ENCODE measurements at regions not wholly inside any gene's neighbourhood (a gene's known extent, or its start where the extent isn't known, plus 50 kb on each side); places are given as distances from the start of the nearest gene placed in this dataset.

GRCh38 chr4:177051473-177052060 is 258.1 kb upstream of the NEIL3 start:
- peak; percentile 19 for DNase-seq (ENCODE audit: low spot score)

DNA sequence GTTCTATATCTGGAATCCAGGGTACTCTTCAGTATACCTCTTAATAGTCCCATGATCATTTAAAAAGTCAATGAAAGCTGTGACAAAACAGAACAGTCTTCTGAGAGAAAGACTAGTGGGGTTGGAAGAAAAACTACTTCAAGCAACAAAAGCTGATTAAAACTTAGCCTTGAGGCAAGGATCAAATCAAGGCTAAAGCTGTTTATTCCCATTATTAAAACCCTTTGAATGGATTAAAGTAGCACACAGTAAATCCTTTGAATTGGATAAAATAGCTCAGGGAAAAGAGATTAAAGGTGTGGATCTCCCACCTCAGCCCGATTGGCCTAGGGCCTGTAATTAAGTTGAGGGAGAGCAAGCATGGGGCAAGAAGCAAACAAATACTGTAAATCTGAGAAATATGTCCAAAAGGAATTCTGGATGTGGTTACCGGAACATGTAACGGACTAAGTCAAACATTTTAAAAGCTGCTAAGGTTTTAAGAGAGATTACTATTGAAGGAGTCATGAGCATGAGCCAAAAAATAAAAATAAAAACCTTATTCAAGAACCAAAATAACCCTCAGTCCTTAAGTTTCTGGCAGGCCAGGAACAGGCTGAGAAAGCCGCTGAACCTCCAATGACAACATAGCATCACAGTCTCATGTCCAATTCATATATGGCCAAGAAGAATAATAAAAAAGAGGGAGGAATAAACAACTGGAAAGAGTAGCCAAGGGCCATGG is 257.3 kb upstream of the NEIL3 start:
- no peak for DNase-seq (ENCODE audit: low spot score)

DNA sequence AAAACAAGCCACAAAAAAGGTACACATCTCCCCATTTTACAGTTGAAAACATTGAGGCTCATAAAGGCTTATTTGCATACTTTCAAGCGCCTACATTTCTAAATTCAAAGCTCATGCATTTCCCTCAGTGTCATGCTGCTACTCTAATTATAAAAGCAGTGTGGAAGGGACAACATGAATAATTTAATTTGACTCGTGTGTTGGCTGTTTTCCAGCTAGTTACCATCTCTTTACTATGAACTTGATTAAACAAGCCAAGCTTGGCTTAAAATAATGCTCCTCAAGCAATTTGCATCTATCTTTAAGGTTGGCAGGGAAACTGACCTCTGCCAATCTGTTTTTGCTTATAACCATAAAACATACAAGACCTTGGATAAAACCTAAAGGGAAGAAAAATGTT is 252.5 kb upstream of the NEIL3 start:
- DNase-seq (ENCODE audit: low spot score): no peak

- no peak for DNase-seq (ENCODE audit: low spot score)
These were observed 245.6 kb upstream of the NEIL3 start for GRCh38 chr4:177064116-177064515.

DNA sequence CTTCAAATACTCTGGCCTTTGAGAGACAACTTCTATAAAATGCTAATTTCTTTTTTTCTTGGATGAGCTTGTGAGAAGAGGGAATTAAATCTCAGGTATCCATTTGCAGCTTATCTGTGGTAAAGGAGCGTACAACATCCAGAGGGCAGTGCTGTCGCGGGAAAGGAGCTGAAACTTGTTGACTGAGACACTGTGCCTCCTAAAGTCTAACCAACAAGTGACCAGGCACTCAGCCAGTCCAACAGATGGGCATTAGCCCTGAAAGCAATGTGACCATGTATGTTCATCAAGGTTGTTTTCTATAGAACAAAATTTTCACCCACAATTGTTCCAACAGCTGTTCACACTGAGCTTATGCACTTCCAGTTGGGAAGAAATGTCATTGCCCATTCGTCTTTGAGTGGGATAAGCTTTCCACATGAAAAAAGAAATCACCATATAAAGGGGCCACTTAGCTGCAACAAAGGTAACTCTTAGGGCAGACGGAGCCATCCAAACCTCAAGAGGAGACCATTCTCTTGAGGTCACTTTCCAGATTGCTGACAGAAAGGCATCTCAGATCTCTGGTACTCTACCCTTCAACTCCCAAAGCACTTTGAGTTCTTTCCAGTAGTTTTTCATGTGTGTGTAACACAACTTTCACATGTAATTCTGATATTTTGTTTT is 244.8 kb upstream of the NEIL3 start:
- no peak for DNase-seq (ENCODE audit: low spot score)

DNA sequence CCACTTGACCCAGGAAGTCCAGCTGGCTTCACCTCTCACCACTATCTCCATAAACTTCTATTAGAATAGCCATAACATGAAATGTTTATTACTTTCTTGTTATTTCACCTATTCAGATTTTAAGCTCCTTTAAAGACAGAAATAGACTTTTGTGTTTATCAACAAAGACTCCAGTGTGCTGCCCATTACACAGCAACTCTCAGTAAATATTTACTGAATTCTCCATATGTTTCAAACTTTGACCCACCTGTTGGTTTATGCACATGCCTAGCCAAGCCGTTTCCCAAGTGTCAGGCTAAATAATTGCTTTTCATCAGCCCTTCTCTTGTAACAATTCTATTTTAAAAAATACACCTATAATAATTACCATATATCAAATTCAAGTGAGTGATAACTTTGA is 242.9 kb upstream of the NEIL3 start:
- DNase-seq (ENCODE audit: low spot score): no peak

- DNase-seq (ENCODE audit: low spot score): no peak
These were observed 239.1 kb upstream of the NEIL3 start for GRCh38 chr4:177070533-177071058.

DNA sequence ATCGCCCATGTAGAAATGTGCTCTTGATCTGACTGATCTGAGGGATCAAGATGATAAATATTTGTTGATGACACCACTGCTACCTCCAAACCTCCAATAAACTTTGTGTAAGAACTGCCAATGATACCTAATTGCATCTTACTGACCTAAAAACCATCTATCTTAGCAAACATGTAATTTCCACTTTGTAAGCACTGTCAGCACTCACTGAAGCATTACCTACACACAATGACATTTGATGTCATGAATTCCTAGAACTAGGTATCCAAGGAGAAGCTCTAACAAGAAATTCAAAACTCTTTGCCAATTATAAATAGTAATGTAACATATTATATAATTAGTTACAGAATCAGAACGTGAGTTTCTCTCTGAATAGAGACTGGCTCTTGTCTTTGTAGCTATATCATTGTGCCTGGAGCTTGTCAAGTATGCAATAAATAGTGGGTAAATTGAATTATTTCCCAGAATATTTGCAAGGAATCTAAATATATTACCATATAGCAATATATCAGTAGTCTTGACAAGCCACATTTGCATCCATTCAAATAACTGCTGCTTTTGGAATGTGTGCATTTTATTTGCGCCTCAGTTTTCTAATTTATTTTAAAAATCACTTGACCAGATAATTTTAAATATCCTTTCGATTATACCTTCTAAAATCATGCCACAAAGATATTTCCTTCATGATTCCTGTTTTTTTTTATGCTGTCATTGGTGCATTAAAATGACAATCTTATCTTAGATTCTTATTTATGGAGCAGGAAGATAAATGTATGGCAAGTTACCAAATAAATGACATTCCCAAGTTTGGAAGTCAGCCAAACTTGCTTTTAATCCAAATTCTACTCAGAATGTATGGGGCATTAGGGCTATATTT is 232.3 kb upstream of the NEIL3 start:
- no peak for DNase-seq (ENCODE audit: low spot score)

GRCh38 chr4:177079327-177079726 is 230.3 kb upstream of the NEIL3 start:
- DNase-seq (ENCODE audit: low spot score): no peak

GRCh38 chr4:177080388-177080787 is 229.3 kb upstream of the NEIL3 start:
- no peak for DNase-seq (ENCODE audit: low spot score)

GRCh38 chr4:177087060-177087459 is 222.6 kb upstream of the NEIL3 start:
- DNase-seq (ENCODE audit: low spot score): no peak

DNA sequence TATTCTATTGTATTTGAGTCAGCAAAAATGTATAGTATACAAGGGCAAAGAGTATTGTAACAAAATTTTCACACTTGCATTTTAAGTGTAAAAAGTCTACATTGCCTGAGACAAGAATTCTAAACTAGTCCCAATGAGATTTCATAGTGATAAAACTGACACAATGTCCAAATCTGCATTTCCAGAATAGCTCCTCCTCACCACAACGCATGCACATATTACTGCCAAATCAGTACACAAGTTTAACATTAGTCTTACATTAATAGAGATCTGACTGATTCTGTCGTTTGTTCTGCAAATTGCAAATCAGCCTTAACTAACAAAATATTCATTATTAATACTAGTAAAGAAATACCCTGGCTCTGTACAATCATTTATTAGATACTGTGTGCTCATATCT is 222.2 kb upstream of the NEIL3 start:
- no peak for DNase-seq (ENCODE audit: low spot score)

GRCh38 chr4:177091515-177091914 is 218.2 kb upstream of the NEIL3 start:
- no peak for DNase-seq (ENCODE audit: low spot score)

DNA sequence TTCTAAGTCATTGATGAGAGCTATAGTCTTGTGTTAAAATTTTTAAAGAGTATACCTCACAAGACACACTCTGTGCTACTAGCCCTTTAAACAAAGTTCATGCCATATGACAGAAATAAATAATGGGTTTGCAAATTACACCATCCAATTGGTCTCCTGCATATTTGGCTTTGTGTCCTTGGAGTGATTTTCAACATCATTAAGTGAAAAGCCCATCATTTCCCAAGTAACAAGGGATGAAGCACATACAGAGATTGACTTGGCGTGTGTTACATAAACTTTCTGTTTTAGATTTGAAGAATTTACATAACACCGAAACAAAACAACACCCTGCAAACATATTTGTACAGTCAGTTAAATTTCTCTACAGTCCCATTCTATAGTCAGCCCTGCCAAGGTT is 216.9 kb upstream of the NEIL3 start:
- no peak for DNase-seq (ENCODE audit: low spot score)

DNA sequence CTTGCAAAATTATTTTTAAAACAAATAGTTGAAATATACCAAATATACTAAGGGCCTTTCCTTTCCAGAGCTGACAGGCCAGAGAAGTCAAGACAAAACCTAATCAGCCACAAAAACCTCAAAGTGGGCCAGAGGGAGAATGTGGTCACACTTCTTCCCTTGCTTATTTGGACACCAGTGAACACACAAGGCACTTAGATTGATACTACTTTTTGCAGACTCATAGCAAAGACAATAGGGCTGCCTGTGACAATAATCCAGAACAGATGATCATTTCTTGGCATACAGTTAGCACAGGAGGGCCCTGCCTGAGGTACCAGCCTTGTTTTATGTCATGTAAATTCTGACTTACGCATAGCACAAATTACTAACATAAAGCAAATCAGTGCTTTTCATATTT is 215.7 kb upstream of the NEIL3 start:
- no peak for DNase-seq (ENCODE audit: low spot score)

DNA sequence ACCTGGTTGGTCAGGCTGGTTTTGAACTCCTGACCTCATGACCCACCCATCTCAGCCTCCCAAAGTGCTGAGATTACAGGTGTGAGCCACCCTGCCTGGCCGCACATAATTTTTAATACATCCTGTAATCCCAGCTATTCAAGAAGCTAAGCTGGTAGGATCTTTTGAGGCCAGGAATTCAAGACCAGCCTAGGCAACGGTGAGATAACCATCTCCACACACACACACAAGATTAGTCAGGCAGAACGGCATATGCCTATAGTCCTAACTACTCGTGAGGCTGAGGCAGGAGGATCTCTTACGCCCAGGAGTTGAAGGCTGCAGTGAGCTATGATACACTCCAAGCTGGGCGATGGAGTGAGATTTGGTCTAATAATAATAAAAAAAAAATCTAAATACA is 212.4 kb upstream of the NEIL3 start:
- DNase-seq (ENCODE audit: low spot score): no peak

GRCh38 chr4:177099211-177099610 is 210.5 kb upstream of the NEIL3 start:
- DNase-seq (ENCODE audit: low spot score): no peak

DNA sequence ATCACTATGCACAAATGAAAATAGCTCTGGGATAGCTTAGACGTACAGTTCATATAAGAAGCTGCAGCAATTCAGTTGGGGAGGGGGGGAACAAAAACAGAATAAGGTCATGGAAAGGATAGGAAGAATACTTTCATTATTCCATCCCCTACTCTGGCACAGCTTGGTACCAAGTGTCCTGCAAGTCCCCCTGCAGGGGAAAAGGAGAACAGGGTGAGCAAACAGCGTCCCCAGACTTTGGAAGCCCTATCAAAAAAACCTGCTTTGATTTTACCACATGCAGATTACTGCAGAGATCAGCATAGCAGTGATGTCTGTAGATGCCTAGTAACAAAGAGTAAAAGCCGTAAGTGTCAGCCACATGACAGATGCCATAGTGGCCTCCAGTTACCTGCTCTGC is 209.4 kb upstream of the NEIL3 start:
- DNase-seq (ENCODE audit: low spot score): no peak

- DNase-seq (ENCODE audit: low spot score): no peak
These were observed 206.1 kb upstream of the NEIL3 start for GRCh38 chr4:177103619-177104018.

- DNase-seq (ENCODE audit: low spot score): no peak
These were observed 204.1 kb upstream of the NEIL3 start for GRCh38 chr4:177105536-177105935.

GRCh38 chr4:177107288-177107921 is 202.3 kb upstream of the NEIL3 start:
- DNase-seq (ENCODE audit: low spot score): no peak

- DNase-seq (ENCODE audit: low spot score): no peak
These were observed 201.0 kb upstream of the NEIL3 start for GRCh38 chr4:177108708-177109107.
